H1 (cell line): ENCODE measurements at regions not wholly inside any gene's neighbourhood (a gene's known extent, or its start where the extent isn't known, plus 50 kb on each side); places are given as distances from the start of the nearest gene placed in this dataset.

Experiments
- CTCF ChIA-PET: fragments of 300-600 bp; sonication (Branson Sonifier 250); formaldehyde crosslinking; loops from one replicate; lab custom pipeline; 2021; ENCODE audit not compliant: partially characterized antibody; lab: Charles Lee
- POLR2A ChIA-PET: fragments of 300-600 bp; sonication (Branson Sonifier 250); formaldehyde crosslinking; loops from one replicate; lab custom pipeline; 2021; ENCODE audit warnings: inconsistent platforms; ENCODE audit not compliant: partially characterized antibody; lab: Charles Lee
- DNase-seq, 2 experiments: peaks; one replicate each; pipeline versions ENCODE4 v3.0.0 to v3.0.0-alpha.2; 2010 to 2022; ENCODE audit warnings: low spot score in 2 of 2, low read depth in 1 of 2, mixed read lengths in 1 of 2
- FAIRE-seq: peaks from 2 replicates; lab custom pipeline; 2011; peaks lifted over from hg19 to GRCh38; lab: Jason Lieb, UNC
- H2AFZ ChIP-seq: 2 replicates; pipeline ENCODE4 v1.8.1; 2012; ENCODE audit warnings: low read length, inconsistent platforms
- H2AK5ac ChIP-seq: 2 replicates; pipeline ENCODE4 v1.6.1; 2013; ENCODE audit warnings: low read depth, low read length
- H2BK120ac ChIP-seq: replicated peaks from 2 replicates; pipeline ENCODE3; 2013; ENCODE audit warnings: low read depth, low read length, inconsistent platforms
- H2BK12ac ChIP-seq: 2 replicates; pipeline ENCODE4 v1.6.1; 2013; ENCODE audit warnings: low read depth, low read length
- H2BK15ac ChIP-seq: 2 replicates; pipeline ENCODE4 v1.6.1; 2013; ENCODE audit warnings: low read length
- H2BK20ac ChIP-seq: 2 replicates; pipeline ENCODE4 v1.6.1; 2013; ENCODE audit warnings: low read length
- H2BK5ac ChIP-seq: 2 replicates; pipeline ENCODE4 v1.6.1; 2013; ENCODE audit warnings: low read depth, low read length
- H3K14ac ChIP-seq: 2 replicates; pipeline ENCODE4 v1.6.1; 2013; ENCODE audit warnings: inconsistent platforms; ENCODE audit not compliant: insufficient read length
- H3K18ac ChIP-seq: 2 replicates; pipeline ENCODE4 v1.6.1; 2013; ENCODE audit warnings: low read length; ENCODE audit errors: extremely low read depth
- H3K23ac ChIP-seq: 2 replicates; pipeline ENCODE4 v1.6.1; 2013; ENCODE audit warnings: inconsistent platforms; ENCODE audit not compliant: insufficient read length
- H3K23me2 ChIP-seq: 2 replicates; pipeline ENCODE4 v1.6.1; 2013; ENCODE audit warnings: low read depth, low read length
- H3K27ac ChIP-seq: 2 replicates; pipeline ENCODE4 v1.6.1; 2011; ENCODE audit warnings: low read depth, low read length, inconsistent platforms
- H3K27me3 ChIP-seq, 4 experiments: replicated peaks in 1 of 4; 1 replicate in 1 of 4; 2 replicates in 3 of 4; pipeline versions ENCODE4 v1.6.1 to v1.8.1; 2011 to 2013; ENCODE audit warnings: low read length in 3 of 4, mild to moderate bottlenecking in 3 of 4, inconsistent platforms in 2 of 4, mixed read lengths in 2 of 4, moderate library complexity in 1 of 4; ENCODE audit not compliant: control insufficient read depth in 3 of 4, insufficient read depth in 3 of 4; ENCODE audit errors: extremely low read depth in 1 of 4
- H3K36me3 ChIP-seq, 4 experiments: 2 replicates each; pipeline versions ENCODE4 v1.6.1 to v1.8.1; 2011 to 2013; ENCODE audit warnings: mild to moderate bottlenecking in 4 of 4, low read length in 3 of 4, moderate library complexity in 2 of 4, control low read depth in 1 of 4, inconsistent platforms in 1 of 4; ENCODE audit not compliant: insufficient read depth in 4 of 4, control insufficient read depth in 2 of 4
- H3K4ac ChIP-seq: replicated peaks from 2 replicates; pipeline ENCODE3; 2013; ENCODE audit warnings: low read length, low read depth, mixed read lengths, inconsistent platforms; ENCODE audit not compliant: insufficient read length
- H3K4me1 ChIP-seq, 4 experiments: replicated peaks in 1 of 4; 1 replicate in 1 of 4; 2 replicates in 3 of 4; pipeline versions ENCODE4 v1.6.1 to v1.8.1; 2011 to 2013; ENCODE audit warnings: low read length in 3 of 4, inconsistent platforms in 2 of 4, mixed read lengths in 1 of 4; ENCODE audit not compliant: insufficient read depth in 4 of 4, control insufficient read depth in 3 of 4
- H3K4me2 ChIP-seq, 2 experiments: 2 replicates each; pipeline versions ENCODE4 v1.6.1 to v1.8.1; 2011 to 2013; ENCODE audit warnings: low read depth in 2 of 2, low read length in 2 of 2, control low read depth in 1 of 2, inconsistent platforms in 1 of 2, mild to moderate bottlenecking in 1 of 2; ENCODE audit not compliant: insufficient read depth in 1 of 2
- H3K4me3 ChIP-seq, 4 experiments: fragments of 200-600, 300-600 bp in 1 of 4; sonication (generic), shearing (Covaris generic), sonication (Bioruptor Twin) in 1 of 4; 2 replicates each; pipeline versions ENCODE4 v1.5.1 to v1.8.1; 2011 to 2016; ENCODE audit warnings: low read length in 4 of 4, low read depth in 3 of 4, control low read depth in 2 of 4, inconsistent platforms in 2 of 4, mild to moderate bottlenecking in 2 of 4, mixed read lengths in 1 of 4, moderate library complexity in 1 of 4; ENCODE audit not compliant: insufficient read depth in 2 of 4; ENCODE audit errors: extremely low read depth in 1 of 4
- H3K56ac ChIP-seq: replicated peaks from 2 replicates; pipeline ENCODE3; 2013; ENCODE audit warnings: low read depth, mild to moderate bottlenecking, mixed read lengths, low read length, inconsistent platforms; ENCODE audit not compliant: insufficient read length
- H3K79me1 ChIP-seq: 2 replicates; pipeline ENCODE4 v1.6.1; 2013; ENCODE audit warnings: low read depth, low read length, control low read depth
- H3K79me2 ChIP-seq, 2 experiments: 2 replicates each; pipeline versions ENCODE4 v1.6.1 to v1.8.1; 2012 to 2013; ENCODE audit warnings: low read length in 2 of 2, mild to moderate bottlenecking in 2 of 2, inconsistent platforms in 1 of 2; ENCODE audit not compliant: insufficient read depth in 2 of 2, control insufficient read depth in 1 of 2
- H3K9ac ChIP-seq, 4 experiments: replicated peaks in 1 of 4; 1 replicate in 1 of 4; 2 replicates in 3 of 4; pipeline versions ENCODE4 v1.6.1 to v1.8.1; 2011 to 2013; ENCODE audit warnings: low read depth in 3 of 4, low read length in 3 of 4, control low read depth in 2 of 4, mild to moderate bottlenecking in 2 of 4, moderate library complexity in 2 of 4, inconsistent platforms in 1 of 4; ENCODE audit errors: extremely low read depth in 1 of 4
- H3K9me3 ChIP-seq, 2 experiments: 2 replicates each; pipeline versions ENCODE4 v1.6.1 to v1.8.1; 2012 to 2013; ENCODE audit warnings: mild to moderate bottlenecking in 2 of 2, moderate library complexity in 2 of 2, control low read depth in 1 of 2, inconsistent platforms in 1 of 2, low read depth in 1 of 2, low read length in 1 of 2, mixed read lengths in 1 of 2; ENCODE audit not compliant: insufficient read depth in 2 of 2
- H4K20me1 ChIP-seq, 2 experiments: replicated peaks in 1 of 2; 2 replicates each; pipeline versions ENCODE3 to v1.8.1; 2011 to 2013; ENCODE audit warnings: inconsistent platforms in 2 of 2, low read length in 2 of 2, mild to moderate bottlenecking in 1 of 2; ENCODE audit not compliant: insufficient read depth in 2 of 2, control insufficient read depth in 1 of 2
- H4K5ac ChIP-seq: 2 replicates; pipeline ENCODE4 v1.6.1; 2013; ENCODE audit warnings: low read length, low read depth, mixed read lengths, inconsistent platforms; ENCODE audit not compliant: insufficient read length
- H4K8ac ChIP-seq: 2 replicates; pipeline ENCODE4 v1.8.0; 2013; ENCODE audit warnings: mild to moderate bottlenecking, moderate library complexity, low read length, inconsistent platforms; ENCODE audit not compliant: insufficient read depth; ENCODE audit errors: extremely low read depth
- H4K91ac ChIP-seq: replicated peaks from 2 replicates; pipeline ENCODE3; 2013; ENCODE audit warnings: low read length, mixed read lengths, inconsistent platforms; ENCODE audit not compliant: insufficient read length
- CHD2 ChIP-seq: IDR thresholded peaks from 2 replicates; pipeline ENCODE4 v1.6.1; 2012; ENCODE audit warnings: low read length, improper control_type of control experiment
- FOSL1 ChIP-seq: IDR thresholded peaks from 2 replicates; pipeline ENCODE4 v1.6.1; 2011; ENCODE audit warnings: mild to moderate bottlenecking, low read depth, low read length, moderate library complexity; ENCODE audit not compliant: insufficient read depth
- GTF2F1 ChIP-seq: IDR thresholded peaks from 2 replicates; pipeline ENCODE4 v1.6.1; 2012; ENCODE audit warnings: low read depth, low read length, improper control_type of control experiment, borderline replicate concordance
- RFX5 ChIP-seq: IDR thresholded peaks from 2 replicates; pipeline ENCODE4 v1.6.1; 2011; ENCODE audit warnings: low read depth, low read length, improper control_type of control experiment, borderline replicate concordance
- TAF7 ChIP-seq: optimal IDR thresholded peaks from 2 replicates; pipeline ENCODE3; 2011; ENCODE audit warnings: low read depth, mild to moderate bottlenecking, inconsistent platforms, low read length, moderate library complexity, borderline replicate concordance
- WGBS, 2 experiments: shearing (Covaris generic) in 1 of 2; methylation state at CpG; one replicate each; pipeline versions ENCODE4 v1.1.6 to v1.1.7; 2013 to 2015; ENCODE audit warnings: low lambda C conversion rate in 2 of 2, mixed read lengths in 2 of 2, inconsistent platforms in 1 of 2, low coverage in 1 of 2, missing lambda C conversion rate in 1 of 2; ENCODE audit not compliant: insufficient replicate concordance in 2 of 2, insufficient coverage in 1 of 2, insufficient read length in 1 of 2; ENCODE audit errors: extremely low coverage in 1 of 2, missing lambda C conversion rate in 1 of 2; 5-methylcytosine and 5-hydroxymethylcytosine counted together

DNA sequence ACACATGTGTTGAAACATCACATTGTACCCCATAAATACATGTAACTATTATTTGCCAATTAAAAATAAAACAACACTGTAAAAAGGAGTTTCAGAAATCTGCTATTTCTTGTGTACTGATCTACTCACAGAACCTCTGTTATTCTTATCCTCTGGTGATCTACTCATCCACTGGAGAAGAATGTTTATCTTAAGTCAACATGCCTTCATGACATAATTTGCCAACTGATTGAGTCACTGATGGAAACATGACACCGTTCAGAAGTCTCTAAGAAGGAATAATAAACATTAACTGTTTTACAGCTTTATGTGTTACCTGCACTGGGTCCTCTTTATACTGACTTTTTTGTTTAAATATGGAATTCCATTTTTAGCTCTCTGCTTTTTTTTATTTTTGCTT is 555.2 kb downstream of the DCDC2C start:
- H4K91ac ChIP-seq: no peak overlapping the region
- no peaks in the 10 kb centered on the region for H3K9me3 ChIP-seq
- H3K79me1 ChIP-seq: no peaks in the 10 kb centered on the region
- no peak for DNase-seq
- H3K18ac ChIP-seq: no peak overlapping the region
- no peak for FAIRE-seq
- no peak overlapping the region for H3K14ac ChIP-seq
- no peaks in the 10 kb centered on the region for H3K27me3 ChIP-seq
- no peak overlapping the region for H2AFZ ChIP-seq
- POLR2A ChIA-PET: no interaction called here
- CTCF ChIA-PET: interaction anchor here (0.8 kb wide), 1 partner anchor 45 kb away, joined by 3 read pairs; no protein-coding TSS in a partner anchor
- no peak overlapping the region for H2AK5ac ChIP-seq
- no peaks in the 10 kb centered on the region for H3K4me1 ChIP-seq
- no peak overlapping the region for H3K4me3 ChIP-seq
- no peaks in the 10 kb centered on the region for H3K79me2 ChIP-seq
- H4K20me1 ChIP-seq: no peaks in the 10 kb centered on the region
- no peak overlapping the region for H3K27ac ChIP-seq
- H3K36me3 ChIP-seq: no peaks in the 10 kb centered on the region
- H3K4me2 ChIP-seq: no peak overlapping the region
- no peak overlapping the region for H4K5ac ChIP-seq
- TF ChIP-seq CHD2 (no peak), TAF7 (no peak), FOSL1 (no peak), GTF2F1 (no peak), RFX5 (no peak)
- no peak overlapping the region for H2BK15ac ChIP-seq
- no peak overlapping the region for H2BK12ac ChIP-seq
- no peak overlapping the region for H2BK120ac ChIP-seq
- no peak overlapping the region for H3K9ac ChIP-seq
- no peak overlapping the region for H2BK20ac ChIP-seq
- no peaks in the 10 kb centered on the region for H3K23me2 ChIP-seq
- 96% methylated on average over 1 of the region's 1 CpG; no CpG with 5 or more reads in 1 of the 2 experiments for WGBS, 2 experiments
- H3K4ac ChIP-seq: no peak overlapping the region
- no peak overlapping the region for H3K23ac ChIP-seq
- no peak overlapping the region for H3K56ac ChIP-seq
- no peak overlapping the region for H4K8ac ChIP-seq
- H2BK5ac ChIP-seq: no peak overlapping the region
